A549 (cell line): ENCODE measurements at regions not wholly inside any gene's neighbourhood (a gene's known extent, or its start where the extent isn't known, plus 50 kb on each side); places are given as distances from the start of the nearest gene placed in this dataset.

ENCODE experiments used
- ATAC-seq, 2 experiments: fragments of 200-7000 bp in 1 of 2; fragments of >200 bp in 1 of 2; cut with Nextera tagmentation in 1 of 2; cut with Tn5 transposase in 1 of 2; 3 replicates each; pipeline versions ENCODE4 v1.8.0 to v1.9.1; 2018 to 2020; ENCODE audit warnings: mild to moderate bottlenecking in 1 of 2, moderate library complexity in 1 of 2
- CTCF ChIA-PET: fragments of 300-600 bp; sonication (Branson Sonifier 250); formaldehyde crosslinking; extraction: SDS; loops from one replicate; lab custom pipeline; 2021; ENCODE audit warnings: antibody characterized with exemption, inconsistent platforms; lab: Yijun Ruan, JAX
- POLR2A ChIA-PET: fragments of 350-600 bp; formaldehyde crosslinking; extraction: SDS; loops from one replicate; lab custom pipeline; 2021; ENCODE audit warnings: antibody characterized with exemption, inconsistent platforms; lab: Yijun Ruan, JAX
- DNase-seq, 2 experiments: peaks; one replicate each; pipeline versions ENCODE4 v3.0.0 to v3.0.0-alpha.2; 2011 to 2016; ENCODE audit warnings: low read depth in 1 of 2, low spot score in 1 of 2
- FAIRE-seq: peaks from 2 replicates; lab custom pipeline; 2011; peaks lifted over from hg19 to GRCh38; lab: Jason Lieb, UNC
- H3K27ac ChIP-seq, 2 experiments: fragments of >200 bp; sonication (Bioruptor Twin); formaldehyde crosslinking; 3 replicates each; pipeline ENCODE4 v1.5.1; 2016 to 2017
- H3K4me1 ChIP-seq: fragments of >200 bp; sonication (Bioruptor Twin); formaldehyde crosslinking; 3 replicates; pipeline ENCODE4 v1.6.1; 2016
- H3K4me2 ChIP-seq: fragments of >200 bp; sonication (Bioruptor Twin); formaldehyde crosslinking; 3 replicates; pipeline ENCODE4 v1.6.1; 2016
- H3K4me3 ChIP-seq: fragments of >200 bp; sonication (Bioruptor Twin); formaldehyde crosslinking; 3 replicates; pipeline ENCODE4 v1.5.1; 2016
- H3K9me3 ChIP-seq: fragments of >200 bp; sonication (Bioruptor Twin); formaldehyde crosslinking; 3 replicates; pipeline ENCODE4 v1.6.1; 2016
- CBX2 ChIP-seq: fragments of 200-600 bp; sonication (generic); IDR thresholded peaks from 2 replicates; pipeline ENCODE4 v1.6.1; 2016; ENCODE audit warnings: low read depth, mild to moderate bottlenecking, borderline replicate concordance
- CBX8 ChIP-seq: fragments of 200-600 bp; sonication (generic); IDR thresholded peaks from 2 replicates; pipeline ENCODE4 v1.6.1; 2016
- E2F6 ChIP-seq: IDR thresholded peaks from 2 replicates; pipeline ENCODE4 v1.6.1; 2012; ENCODE audit warnings: low read depth, borderline replicate concordance
- ELK1 ChIP-seq: fragments of 150-350 bp; IDR thresholded peaks from 2 replicates; pipeline ENCODE4 v1.6.1; 2014; ENCODE audit warnings: low read depth, mild to moderate bottlenecking, low read length
- FOSL2 ChIP-seq, 2 experiments: fragments of 450-650 bp in 1 of 2; fragments of >200 bp in 1 of 2; sonication (Bioruptor Twin) in 1 of 2; formaldehyde crosslinking; IDR thresholded peaks; 2 replicates each; pipeline versions ENCODE4 v1.5.0 to v1.6.1; 2016 to 2020; ENCODE audit warnings: mild to moderate bottlenecking in 1 of 2, moderate library complexity in 1 of 2
- HDAC2 ChIP-seq: fragments of 200-600 bp; sonication (generic); IDR thresholded peaks from 2 replicates; pipeline ENCODE4 v1.6.1; 2016
- HES2 ChIP-seq: fragments of >200 bp; sonication (Bioruptor Twin); formaldehyde crosslinking; IDR thresholded peaks from 2 replicates; pipeline ENCODE4 v1.6.1; 2016
- HEYL ChIP-seq: fragments of 250-450 bp; sonication (Bioruptor Pico); IDR thresholded peaks from 2 replicates; pipeline ENCODE4 v1.8.0; 2021; ENCODE audit warnings: mild to moderate bottlenecking, moderate library complexity
- HMGXB4 ChIP-seq: fragments of 250-450 bp; sonication (Bioruptor Pico); IDR thresholded peaks from 2 replicates; pipeline ENCODE4 v1.5.0; 2021; ENCODE audit warnings: mild to moderate bottlenecking, moderate library complexity, borderline replicate concordance
- KDM1A ChIP-seq: fragments of 200-600 bp; sonication (generic); IDR thresholded peaks from 2 replicates; pipeline ENCODE4 v1.6.1; 2016; ENCODE audit warnings: low read depth, mild to moderate bottlenecking
- KDM5A ChIP-seq: fragments of 200-600 bp; sonication (generic); IDR thresholded peaks from 2 replicates; pipeline ENCODE4 v1.6.1; 2016; ENCODE audit warnings: antibody characterized with exemption, mild to moderate bottlenecking
- MAFK ChIP-seq: fragments of 450-650 bp; IDR thresholded peaks from 2 replicates; pipeline ENCODE4 v1.6.1; 2014; ENCODE audit not compliant: partially characterized antibody
- MAZ ChIP-seq: fragments of 150-350 bp; IDR thresholded peaks from 2 replicates; pipeline ENCODE4 v1.6.1; 2014; ENCODE audit warnings: antibody characterized with exemption, low read depth, low read length, borderline replicate concordance
- NFE2L2 ChIP-seq: fragments of 150-350 bp; conservative IDR thresholded peaks from 2 replicates; pipeline ENCODE4 v1.6.1; 2014; ENCODE audit warnings: low read length
- NPAS2 ChIP-seq: fragments of 250-450 bp; sonication (Bioruptor Pico); IDR thresholded peaks from 2 replicates; pipeline ENCODE4 v1.8.0; 2022; ENCODE audit warnings: mild to moderate bottlenecking, moderate library complexity, borderline replicate concordance
- POLR2AphosphoS2 ChIP-seq: conservative IDR thresholded peaks from 2 replicates; pipeline ENCODE4 v1.6.1; 2012; ENCODE audit warnings: low read length, improper control_type of control experiment, inconsistent platforms
- REST ChIP-seq: fragments of 200-600 bp; sonication (generic); IDR thresholded peaks from 2 replicates; pipeline ENCODE4 v1.6.1; 2016; ENCODE audit warnings: antibody characterized with exemption, mild to moderate bottlenecking, moderate library complexity
- RNF2 ChIP-seq: fragments of 200-600 bp; sonication (generic); IDR thresholded peaks from 2 replicates; pipeline ENCODE4 v1.6.1; 2016; ENCODE audit warnings: low read depth, mild to moderate bottlenecking, antibody characterized with exemption, moderate library complexity, borderline replicate concordance
- SREBF2 ChIP-seq: fragments of 450-650 bp; IDR thresholded peaks from 2 replicates; pipeline ENCODE4 v1.6.1; 2014; ENCODE audit warnings: mild to moderate bottlenecking, moderate library complexity
- USF2 ChIP-seq: fragments of 450-650 bp; IDR thresholded peaks from 2 replicates; pipeline ENCODE4 v1.6.1; 2014; ENCODE audit warnings: antibody characterized with exemption
- ZC3H11A ChIP-seq: fragments of 450-650 bp; IDR thresholded peaks from 2 replicates; pipeline ENCODE4 v1.6.1; 2014; ENCODE audit warnings: antibody characterized with exemption, mild to moderate bottlenecking
- WGBS: methylation state at CpG from one replicate; pipeline ENCODE4 v1.1.6; 2017; ENCODE audit errors: missing lambda C conversion rate; 5-methylcytosine and 5-hydroxymethylcytosine counted together

GRCh38 chr5:97547430-97547829, 364.4 kb upstream of the RIOK2 start (continued):
- TF ChIP-seq NPAS2 (CRISPR knock-in tag), result no peak

GRCh38 chr5:97547999-97548738, 365.1 kb upstream of the RIOK2 start:
- no peak for TF ChIP-seq MAZ
- TF ChIP-seq SREBF2, result no peak
- TF ChIP-seq KDM1A, result no peak
- no peak for TF ChIP-seq ZC3H11A
- TF ChIP-seq E2F6, result no peak
- TF ChIP-seq HES2, result no peak
- TF ChIP-seq KDM5A, result no peak
- no peak for TF ChIP-seq REST
- no peak for TF ChIP-seq NFE2L2
- TF ChIP-seq MAFK, result no peak
- no peak for TF ChIP-seq CBX2
- TF ChIP-seq RNF2, result no peak
- no peak for TF ChIP-seq HDAC2
- no peak for TF ChIP-seq POLR2AphosphoS2
- TF ChIP-seq CBX8, result no peak
- TF ChIP-seq HMGXB4 (CRISPR knock-in tag), result no peak
- no peak for TF ChIP-seq HEYL (CRISPR knock-in tag)
- no peak for TF ChIP-seq USF2
- no peak for TF ChIP-seq FOSL2 (IDR thresholded peaks at IDR 0.05)
- no peak for TF ChIP-seq FOSL2 (CRISPR knock-in tag; IDR thresholded peaks at IDR 0.05)
- no peak for TF ChIP-seq ELK1
- POLR2A ChIA-PET, result no interaction called here
- Histone ChIP-seq H3K9me3 (no peaks in the 10 kb centered on the region), H3K27ac (no peak overlapping the region), H3K4me1 (no peaks in the 10 kb centered on the region), H3K4me3 (no peak overlapping the region), H3K4me2 (no peak overlapping the region)
- CTCF ChIA-PET, result no interaction called here
- no peak for DNase-seq
- ATAC-seq, result no peak
- 0% methylated on average over 1 of the region's 1 CpG for WGBS
- no peak for FAIRE-seq
